ENCODE measurements at regions not wholly inside any gene's neighbourhood (a gene's known extent, or its start where the extent isn't known, plus 50 kb on each side); places are given as distances from the start of the nearest gene placed in this dataset.

DNA sequence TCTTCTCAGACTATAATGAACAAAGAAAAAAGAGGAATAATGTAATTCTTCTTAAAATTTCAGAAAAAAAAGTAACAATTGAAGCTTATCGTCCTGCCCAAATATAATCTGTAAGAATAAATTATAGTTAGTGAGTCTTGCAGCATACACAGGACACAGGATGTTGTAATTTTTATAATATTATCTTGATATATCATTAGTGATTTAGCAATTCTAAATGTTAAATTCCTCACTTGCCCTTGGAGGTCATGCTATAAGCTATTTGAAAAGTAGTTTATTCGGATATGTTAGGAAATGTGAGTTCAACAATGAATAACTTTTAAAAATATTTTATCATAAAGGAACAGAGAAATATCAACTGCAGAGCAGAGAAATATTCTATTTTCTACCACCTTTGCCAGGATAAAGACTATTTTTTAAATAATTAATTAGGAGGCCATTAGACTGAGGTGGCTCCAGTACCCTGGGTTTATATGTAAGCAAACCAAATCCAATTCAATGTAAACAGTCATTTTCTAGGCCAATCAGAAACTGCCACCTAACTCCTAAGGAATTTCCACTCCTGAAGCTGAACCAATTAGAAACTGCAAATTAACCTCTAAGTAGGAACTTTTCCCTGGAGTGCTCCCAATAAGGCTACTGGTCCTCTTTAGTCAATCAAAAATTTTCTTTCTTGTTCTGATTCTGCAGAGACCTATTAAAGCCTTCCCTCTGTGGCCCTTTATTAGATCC, 1109.3 kb downstream of the ROBO2 start:
- Histone ChIP-seq H3K27me3 (ENCODE audit: insufficient read depth, low read length, poor library complexity, severe bottlenecking) (no peaks in the 10 kb centered on the region), H3K4me1 (ENCODE audit: insufficient read depth, low read length, poor library complexity, severe bottlenecking) (no peaks in the 10 kb centered on the region), H3K36me3 (ENCODE audit: insufficient read depth, low read length) (no peaks in the 10 kb centered on the region), H4K20me1 (ENCODE audit: insufficient read depth, low read length, poor library complexity, severe bottlenecking) (no peaks in the 10 kb centered on the region), H3K4me2 (ENCODE audit: low read depth, low read length, poor library complexity, severe bottlenecking) (no peak overlapping the region), H3F3A (ENCODE audit: low read depth) (no peaks in the 10 kb centered on the region), H3K4me3 (ENCODE audit: low read length, poor library complexity, severe bottlenecking) (no peak overlapping the region), H3K79me2 (ENCODE audit: insufficient read depth, low read length) (no peaks in the 10 kb centered on the region), H3K9me3 (ENCODE audit: insufficient read depth, low read depth, low read length) (no peaks in the 10 kb centered on the region), H3K9ac (ENCODE audit: low read depth, low read length, poor library complexity, severe bottlenecking) (no peak overlapping the region), H3K9me2 (replicated peaks; ENCODE audit: low read depth, low read length) (no peaks in the 10 kb centered on the region), H2AFZ (ENCODE audit: low read length) (no peak overlapping the region)
- TF ChIP-seq, protein P1, sequence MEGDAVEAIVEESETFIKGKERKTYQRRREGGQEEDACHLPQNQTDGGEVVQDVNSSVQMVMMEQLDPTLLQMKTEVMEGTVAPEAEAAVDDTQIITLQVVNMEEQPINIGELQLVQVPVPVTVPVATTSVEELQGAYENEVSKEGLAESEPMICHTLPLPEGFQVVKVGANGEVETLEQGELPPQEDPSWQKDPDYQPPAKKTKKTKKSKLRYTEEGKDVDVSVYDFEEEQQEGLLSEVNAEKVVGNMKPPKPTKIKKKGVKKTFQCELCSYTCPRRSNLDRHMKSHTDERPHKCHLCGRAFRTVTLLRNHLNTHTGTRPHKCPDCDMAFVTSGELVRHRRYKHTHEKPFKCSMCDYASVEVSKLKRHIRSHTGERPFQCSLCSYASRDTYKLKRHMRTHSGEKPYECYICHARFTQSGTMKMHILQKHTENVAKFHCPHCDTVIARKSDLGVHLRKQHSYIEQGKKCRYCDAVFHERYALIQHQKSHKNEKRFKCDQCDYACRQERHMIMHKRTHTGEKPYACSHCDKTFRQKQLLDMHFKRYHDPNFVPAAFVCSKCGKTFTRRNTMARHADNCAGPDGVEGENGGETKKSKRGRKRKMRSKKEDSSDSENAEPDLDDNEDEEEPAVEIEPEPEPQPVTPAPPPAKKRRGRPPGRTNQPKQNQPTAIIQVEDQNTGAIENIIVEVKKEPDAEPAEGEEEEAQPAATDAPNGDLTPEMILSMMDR (conservative IDR thresholded peaks at IDR 0.05; ENCODE audit: low read length) = no peak
- TF ChIP-seq EZH2phosphoT487 (IDR thresholded peaks at IDR 0.05; ENCODE audit: borderline replicate concordance) = no peak

DNA sequence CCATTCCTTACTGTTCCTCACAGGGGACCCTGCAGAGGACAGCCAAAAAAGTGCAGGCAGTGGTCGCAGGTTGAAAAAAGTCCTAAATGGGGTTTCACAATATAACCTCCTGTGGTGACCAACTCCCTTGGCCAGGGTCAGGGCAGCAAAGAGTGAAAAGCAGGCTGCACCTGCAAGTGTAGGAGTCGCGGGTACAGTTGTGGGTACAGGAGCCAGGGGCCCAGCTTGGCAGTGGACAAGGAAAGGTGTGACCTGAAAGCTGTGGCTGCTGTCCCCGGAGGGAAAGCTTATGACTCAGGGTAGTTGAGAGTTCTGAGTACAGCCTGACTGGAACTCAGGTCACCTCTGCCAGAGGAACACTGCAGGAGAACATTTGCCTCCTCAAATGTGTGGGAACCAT, 1114.1 kb downstream of the ROBO2 start:
- Histone ChIP-seq H2AFZ (ENCODE audit: low read length) (no peak overlapping the region), H3K79me2 (ENCODE audit: insufficient read depth, low read length) (no peaks in the 10 kb centered on the region), H3F3A (ENCODE audit: low read depth) (no peaks in the 10 kb centered on the region), H3K9ac (ENCODE audit: low read depth, low read length, poor library complexity, severe bottlenecking) (no peak overlapping the region), H3K36me3 (ENCODE audit: insufficient read depth, low read length) (no peaks in the 10 kb centered on the region), H3K9me3 (ENCODE audit: insufficient read depth, low read depth, low read length) (no peaks in the 10 kb centered on the region), H3K27me3 (ENCODE audit: insufficient read depth, low read length, poor library complexity, severe bottlenecking) (no peaks in the 10 kb centered on the region), H4K20me1 (ENCODE audit: insufficient read depth, low read length, poor library complexity, severe bottlenecking) (no peaks in the 10 kb centered on the region), H3K4me2 (ENCODE audit: low read depth, low read length, poor library complexity, severe bottlenecking) (no peak overlapping the region), H3K4me3 (ENCODE audit: low read length, poor library complexity, severe bottlenecking) (no peak overlapping the region), H3K9me2 (replicated peaks; ENCODE audit: low read depth, low read length) (no peaks in the 10 kb centered on the region), H3K4me1 (ENCODE audit: insufficient read depth, low read length, poor library complexity, severe bottlenecking) (no peaks in the 10 kb centered on the region)
- TF ChIP-seq, protein P1 (conservative IDR thresholded peaks at IDR 0.05; ENCODE audit: low read length) = no peak
- no peak for TF ChIP-seq EZH2phosphoT487 (IDR thresholded peaks at IDR 0.05; ENCODE audit: borderline replicate concordance)

GRCh38 chr3:78154521-78155186, 1114.8 kb downstream of the ROBO2 start:
- H3K9me2 ChIP-seq (replicated peaks; ENCODE audit: low read depth, low read length) = no peaks in the 10 kb centered on the region
- H3K9me3 ChIP-seq (ENCODE audit: insufficient read depth, low read depth, low read length) = no peaks in the 10 kb centered on the region
- no peak overlapping the region for H3K4me2 ChIP-seq (ENCODE audit: low read depth, low read length, poor library complexity, severe bottlenecking)
- H3K9ac ChIP-seq (ENCODE audit: low read depth, low read length, poor library complexity, severe bottlenecking) = no peak overlapping the region
- no peaks in the 10 kb centered on the region for H3K4me1 ChIP-seq (ENCODE audit: insufficient read depth, low read length, poor library complexity, severe bottlenecking)
- H3K4me3 ChIP-seq (ENCODE audit: low read length, poor library complexity, severe bottlenecking) = no peak overlapping the region
- no peak overlapping the region for H2AFZ ChIP-seq (ENCODE audit: low read length)
- TF ChIP-seq, protein P1 (conservative IDR thresholded peaks at IDR 0.05; ENCODE audit: low read length) = no peak
- TF ChIP-seq EZH2phosphoT487 (IDR thresholded peaks at IDR 0.05; ENCODE audit: borderline replicate concordance) = no peak
- no peaks in the 10 kb centered on the region for H3K79me2 ChIP-seq (ENCODE audit: insufficient read depth, low read length)
- no peaks in the 10 kb centered on the region for H4K20me1 ChIP-seq (ENCODE audit: insufficient read depth, low read length, poor library complexity, severe bottlenecking)
- no peaks in the 10 kb centered on the region for H3K27me3 ChIP-seq (ENCODE audit: insufficient read depth, low read length, poor library complexity, severe bottlenecking)
- no peaks in the 10 kb centered on the region for H3K36me3 ChIP-seq (ENCODE audit: insufficient read depth, low read length)
- no peaks in the 10 kb centered on the region for H3F3A ChIP-seq (ENCODE audit: low read depth)
